GM19455 (cell line): ENCODE measurements at regions not wholly inside any gene's neighbourhood (a gene's known extent, or its start where the extent isn't known, plus 50 kb on each side); places are given as distances from the start of the nearest gene placed in this dataset.

ENCODE experiments used
- ATAC-seq: cut with Tn5 transposase; IDR thresholded peaks from one replicate; pipeline ENCODE4 v1.9.1; 2021; ENCODE audit not compliant: unreplicated experiment

DNA sequence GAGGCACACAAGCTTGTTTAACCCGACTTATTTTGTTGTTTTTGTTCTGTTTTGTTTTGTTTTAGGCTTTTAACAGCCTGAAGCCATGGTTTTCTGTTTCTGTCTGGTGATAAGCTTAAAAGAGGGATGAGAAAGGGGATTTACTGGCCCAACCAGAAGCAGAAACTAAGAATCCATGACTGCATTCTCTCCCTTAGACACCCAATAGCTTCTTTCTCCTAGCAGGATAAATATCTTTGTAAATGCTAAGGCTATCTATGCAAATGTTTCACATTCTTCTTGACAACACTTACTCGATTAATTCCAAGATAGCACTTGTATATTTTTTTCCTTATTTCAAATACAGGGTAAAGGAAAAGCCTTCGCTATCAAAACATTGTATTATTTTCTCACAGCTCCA is 53.7 kb upstream of the SMAD1 start:
- ATAC-seq: no peak

DNA sequence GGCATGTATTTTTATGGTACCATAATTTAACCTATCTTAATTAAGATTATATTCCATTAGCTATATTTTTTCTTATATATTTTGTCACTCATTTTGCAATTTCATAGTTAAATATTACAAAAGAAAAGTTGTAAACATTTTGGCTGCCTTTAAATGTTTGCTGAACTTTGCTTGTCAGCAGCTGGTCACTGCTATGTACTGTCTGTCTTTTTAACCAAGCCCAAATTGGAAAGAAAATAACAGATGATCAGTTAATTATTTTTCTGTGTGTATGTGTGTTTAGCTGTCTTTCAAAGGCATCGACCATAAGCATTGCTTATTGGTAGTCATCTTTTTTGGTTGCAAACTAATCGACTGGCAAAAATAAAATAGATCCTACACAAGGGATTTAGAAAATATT is 54.4 kb upstream of the SMAD1 start:
- no peak for ATAC-seq

DNA sequence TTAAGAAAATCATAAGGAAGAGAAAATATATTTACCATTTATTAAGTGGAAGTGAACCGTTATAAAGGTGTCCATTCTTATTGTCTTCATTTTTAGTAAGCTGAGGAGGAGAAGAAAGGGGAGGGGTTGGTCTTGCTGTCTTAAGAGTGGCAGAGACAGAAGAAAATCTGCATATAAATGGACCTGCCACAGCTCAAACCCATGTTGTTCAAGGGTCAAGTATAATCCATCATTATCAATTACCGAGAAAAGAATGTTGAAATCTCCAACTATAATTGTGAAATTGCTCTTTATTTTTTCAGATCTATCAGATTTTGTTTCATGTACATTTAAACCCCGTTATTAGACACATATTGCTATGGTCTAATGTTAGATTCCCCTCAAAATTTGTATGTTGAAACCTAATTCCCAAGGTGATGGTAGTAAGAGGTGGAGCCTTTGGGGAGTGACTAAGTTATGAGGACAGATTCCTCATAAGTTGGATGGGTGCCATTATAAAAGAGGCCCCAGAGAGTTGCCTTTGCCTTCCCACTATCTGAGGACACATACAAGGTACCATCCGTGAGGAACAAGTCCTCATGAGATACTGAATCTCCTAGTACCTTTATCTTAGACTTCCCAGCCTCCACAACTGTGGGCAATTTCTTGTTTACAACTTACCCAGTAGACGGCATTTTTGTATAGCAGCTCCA is 58.5 kb upstream of the SMAD1 start:
- no peak for ATAC-seq

DNA sequence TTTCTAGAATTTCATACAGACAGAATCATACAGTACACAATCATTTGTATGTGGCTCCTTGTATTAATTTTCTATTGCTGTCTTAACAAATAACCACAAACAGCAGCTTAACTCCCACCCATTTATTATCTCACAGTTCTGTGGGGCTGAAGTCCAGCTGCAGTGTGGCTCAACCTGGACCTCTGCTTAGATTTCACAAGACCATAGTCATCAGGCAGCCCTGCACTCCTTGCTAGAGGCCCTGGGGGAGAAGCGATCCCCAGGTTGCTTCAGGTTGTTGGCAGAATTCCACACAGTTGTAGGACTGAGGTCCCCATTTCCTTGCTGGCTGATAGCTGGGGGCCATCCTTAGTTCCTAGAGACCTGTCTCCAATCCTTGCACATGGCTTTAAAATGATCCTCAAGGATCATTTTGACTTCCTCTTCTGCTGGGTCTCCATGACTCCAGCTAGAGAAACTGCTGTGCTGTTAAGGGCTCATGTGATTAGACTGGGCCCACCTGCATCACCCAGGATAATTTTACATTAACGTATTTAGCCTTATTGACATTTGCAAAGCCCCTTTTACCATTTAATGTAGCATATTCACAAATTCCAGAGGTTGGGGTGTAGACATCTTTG is 60.9 kb upstream of the SMAD1 start:
- no peak for ATAC-seq

DNA sequence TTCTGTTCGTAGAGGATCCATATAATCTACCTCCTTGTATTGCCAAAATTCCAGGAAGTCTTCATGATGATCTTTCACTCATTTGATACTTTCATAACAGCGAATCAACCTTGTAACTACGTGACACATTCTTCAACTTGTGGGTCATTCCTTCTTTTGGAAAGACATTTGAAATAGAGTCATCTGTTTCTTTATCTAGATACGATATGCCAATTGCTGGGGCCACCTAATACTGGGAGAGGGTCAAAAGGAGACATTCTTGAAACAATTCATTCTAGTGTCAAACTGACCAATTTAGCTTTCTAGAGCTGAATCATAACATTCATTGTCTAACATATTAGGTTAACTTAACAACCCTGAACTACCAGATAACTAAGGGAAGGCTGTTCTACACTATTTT is 62.9 kb upstream of the SMAD1 start:
- ATAC-seq: no peak

DNA sequence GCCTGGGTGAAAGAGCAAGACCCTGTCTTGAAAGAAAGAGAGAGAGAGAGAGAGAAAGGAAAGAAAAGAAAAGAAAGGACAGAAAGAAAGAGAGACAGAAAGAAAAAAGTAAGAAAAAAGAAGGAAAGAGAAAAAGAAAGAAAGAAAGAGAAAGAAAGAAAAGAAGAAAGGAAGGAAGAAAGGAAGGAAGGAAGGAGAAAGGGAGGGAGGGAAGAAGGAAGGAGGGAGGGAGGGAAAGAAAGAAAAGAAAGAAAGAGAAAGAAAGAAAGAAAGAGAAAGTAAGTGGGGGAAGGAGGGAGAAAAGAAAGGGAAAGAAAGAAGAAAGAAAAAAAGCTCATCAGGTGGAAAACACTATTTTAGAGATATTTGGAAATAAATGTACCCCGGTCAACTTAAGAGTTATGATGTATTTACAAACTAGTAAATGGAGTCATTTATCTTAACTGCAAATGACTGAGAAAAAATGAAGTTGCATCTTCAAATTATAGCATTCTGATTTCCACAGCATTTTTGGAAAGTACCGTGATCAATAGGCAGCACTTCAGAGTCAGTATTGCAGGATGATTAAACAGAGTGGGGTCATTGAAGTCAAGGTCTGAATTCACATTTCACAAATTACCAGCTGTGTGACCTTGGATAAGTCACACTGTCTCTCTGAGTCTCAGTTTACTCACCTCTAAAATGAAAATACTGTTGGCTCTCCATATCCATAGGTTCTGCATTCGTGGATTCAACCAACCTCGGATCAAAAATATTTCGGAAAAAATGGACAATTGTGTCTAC is 64.1 kb upstream of the SMAD1 start:
- no peak for ATAC-seq

DNA sequence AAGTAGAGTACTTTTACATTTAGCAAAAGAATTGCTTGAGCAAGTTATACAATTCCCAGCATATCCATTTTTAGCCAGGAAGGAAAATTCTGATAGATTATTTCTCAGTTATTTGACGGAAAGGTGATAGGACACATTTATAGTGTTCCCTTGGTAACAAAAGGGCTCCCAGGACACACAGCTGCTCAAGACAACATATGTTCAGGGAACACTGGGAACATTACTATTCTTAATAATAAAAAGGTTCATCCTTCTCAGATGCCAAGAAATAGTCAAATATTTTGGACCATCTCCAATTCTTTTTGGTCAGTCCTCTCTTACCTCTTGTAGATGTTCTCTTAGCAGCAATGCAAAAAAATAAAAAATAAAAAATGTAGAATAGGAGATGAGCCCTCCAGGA is 66.8 kb upstream of the SMAD1 start:
- no peak for ATAC-seq

DNA sequence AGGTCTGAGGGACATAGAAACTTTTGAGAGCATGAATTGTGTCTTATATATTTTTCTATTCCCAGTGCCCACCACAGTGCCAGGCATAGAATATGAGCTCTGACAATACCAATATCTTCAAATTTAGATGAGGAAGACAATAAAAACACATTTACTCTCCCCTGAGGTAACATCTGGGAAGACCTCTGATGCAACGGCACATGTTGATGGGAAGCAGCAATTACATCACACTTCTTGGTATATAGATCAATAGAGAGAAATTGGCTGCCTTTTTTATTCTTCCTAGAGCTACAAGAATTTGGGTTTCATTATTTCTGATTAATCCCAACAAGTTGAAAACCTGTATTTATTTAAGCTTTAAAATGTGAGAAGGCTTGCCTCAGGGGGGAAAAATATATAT is 67.4 kb upstream of the SMAD1 start:
- no peak for ATAC-seq

DNA sequence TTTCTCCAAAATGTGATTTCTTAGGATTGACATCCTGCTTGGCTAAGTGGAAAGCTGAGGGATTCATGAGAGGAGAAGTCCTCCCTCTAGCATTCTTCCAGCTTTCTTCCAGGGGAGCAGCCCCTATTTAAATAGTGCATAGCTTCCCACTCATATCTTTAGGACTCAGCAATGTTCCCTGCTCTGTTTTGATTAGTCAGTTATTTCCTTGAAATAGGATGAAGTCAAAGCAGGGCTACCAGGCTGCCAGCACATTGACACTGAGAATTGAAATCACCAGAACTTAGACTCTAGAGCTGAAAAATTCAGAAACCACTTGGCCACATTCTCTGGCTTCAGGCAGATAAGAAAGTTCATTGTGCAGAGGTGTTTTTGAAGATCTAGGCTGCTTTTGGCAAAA is 74.7 kb upstream of the SMAD1 start:
- no peak for ATAC-seq

DNA sequence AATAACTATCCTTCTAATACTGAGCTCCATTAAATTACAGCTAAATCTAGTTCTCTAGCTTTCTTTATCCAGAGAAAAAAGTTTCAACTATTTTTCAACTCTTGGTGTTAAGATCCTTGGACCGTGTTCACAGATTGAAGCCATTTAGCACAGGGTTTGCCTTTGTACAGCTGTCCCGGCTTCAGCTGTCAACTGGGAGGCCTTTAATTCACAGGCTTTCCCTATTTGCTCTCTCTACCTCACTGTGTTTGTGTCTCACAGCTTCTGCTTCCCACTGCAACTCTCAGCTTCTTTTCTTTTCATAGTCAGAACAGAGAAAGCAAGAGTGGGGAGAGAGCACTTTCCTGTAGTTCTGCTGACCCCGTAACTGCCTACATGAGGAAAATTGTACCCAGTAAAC is 76.9 kb upstream of the SMAD1 start:
- ATAC-seq: no peak

DNA sequence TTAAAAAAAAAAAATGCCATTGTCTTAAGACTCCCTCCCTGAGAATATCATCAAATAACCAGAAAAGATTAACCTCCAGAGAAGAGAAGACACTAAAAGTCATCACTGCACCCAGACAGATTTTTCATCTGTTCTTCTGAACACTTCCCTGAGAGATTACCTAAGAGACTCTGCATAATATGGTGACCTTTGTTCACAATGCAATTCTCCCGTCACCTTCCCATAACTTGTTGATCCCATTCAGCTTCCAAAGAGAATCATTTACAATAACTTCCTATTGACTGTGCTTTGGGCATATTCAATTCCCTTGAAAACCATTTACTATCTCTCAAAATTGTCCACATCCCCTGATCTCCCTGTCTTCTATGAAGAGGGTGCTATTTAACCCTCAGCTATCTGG is 85.1 kb upstream of the SMAD1 start:
- ATAC-seq: no peak

DNA sequence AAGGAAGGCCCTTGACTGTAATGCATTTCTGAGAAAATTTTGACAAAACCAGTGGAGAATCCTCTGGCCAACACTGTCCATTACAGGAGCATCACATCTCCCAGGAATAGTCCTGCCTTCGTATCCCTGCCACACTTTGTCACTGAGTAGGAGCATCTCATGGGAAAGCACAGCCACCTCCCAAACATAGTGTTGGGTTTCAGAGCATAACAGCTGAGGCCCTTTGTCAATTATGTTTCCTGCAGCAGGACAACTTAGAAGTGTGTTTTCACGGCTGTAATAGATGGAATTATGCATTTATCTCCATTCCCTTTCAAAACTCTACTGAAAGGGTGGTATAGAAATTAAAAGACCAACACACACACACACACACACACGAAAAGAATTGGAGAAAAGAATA is 91.1 kb upstream of the SMAD1 start:
- ATAC-seq: no peak

DNA sequence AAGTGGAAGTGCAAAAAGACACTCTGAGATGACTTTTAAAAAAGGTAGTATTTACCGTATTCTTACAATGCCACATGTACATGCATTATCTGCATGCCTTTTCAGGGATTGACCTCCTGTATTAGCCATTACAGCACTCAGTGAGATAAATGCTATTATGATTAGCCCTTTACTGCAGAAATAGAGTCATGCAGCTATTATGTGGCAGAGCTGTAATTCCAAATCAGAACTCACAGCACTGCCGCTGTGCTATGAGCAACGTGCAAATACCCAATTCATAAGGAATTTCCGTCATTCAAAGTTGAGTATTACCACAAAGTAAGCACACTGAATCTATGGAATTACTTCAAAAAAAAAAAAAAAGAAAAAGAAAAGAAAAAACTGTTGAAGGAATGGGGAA is 92.1 kb upstream of the SMAD1 start:
- ATAC-seq: no peak

DNA sequence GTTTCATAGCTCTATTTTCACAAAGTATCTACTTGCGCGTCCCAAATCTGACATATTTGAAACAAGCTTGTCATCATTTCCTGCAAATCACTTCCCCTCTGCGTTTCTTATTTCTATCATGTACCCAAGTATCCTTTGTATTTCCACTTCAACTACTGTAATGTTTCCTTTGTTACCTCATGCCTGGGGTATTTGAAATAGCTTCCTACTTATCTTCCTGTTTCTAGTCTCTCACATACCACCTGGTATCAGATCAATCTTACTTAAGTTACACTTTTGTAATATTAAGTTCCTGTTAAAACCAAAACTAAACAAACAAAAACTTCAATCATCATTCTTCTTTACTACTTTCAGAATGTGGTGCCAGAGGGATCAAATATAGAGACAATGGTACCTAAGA is 93.6 kb upstream of the SMAD1 start:
- ATAC-seq: no peak

DNA sequence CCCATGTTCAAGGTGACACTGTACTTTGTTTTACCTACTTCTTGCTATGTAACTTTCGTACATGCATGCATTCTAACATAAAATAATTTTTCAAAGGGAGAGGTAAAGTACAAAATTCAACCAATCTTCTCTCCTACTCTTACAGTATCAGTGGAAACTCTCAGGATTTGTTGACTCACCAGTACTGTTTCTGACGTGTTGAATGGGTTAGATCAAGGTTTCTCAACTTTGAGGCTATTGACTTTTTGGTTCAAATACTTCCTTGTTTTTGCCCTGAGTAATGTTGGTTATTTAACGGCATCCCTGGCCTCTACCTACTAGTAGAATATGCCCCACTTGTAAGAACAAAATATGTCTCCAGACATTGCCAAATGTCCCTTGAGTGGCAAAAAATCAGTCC is 94.6 kb upstream of the SMAD1 start:
- no peak for ATAC-seq

DNA sequence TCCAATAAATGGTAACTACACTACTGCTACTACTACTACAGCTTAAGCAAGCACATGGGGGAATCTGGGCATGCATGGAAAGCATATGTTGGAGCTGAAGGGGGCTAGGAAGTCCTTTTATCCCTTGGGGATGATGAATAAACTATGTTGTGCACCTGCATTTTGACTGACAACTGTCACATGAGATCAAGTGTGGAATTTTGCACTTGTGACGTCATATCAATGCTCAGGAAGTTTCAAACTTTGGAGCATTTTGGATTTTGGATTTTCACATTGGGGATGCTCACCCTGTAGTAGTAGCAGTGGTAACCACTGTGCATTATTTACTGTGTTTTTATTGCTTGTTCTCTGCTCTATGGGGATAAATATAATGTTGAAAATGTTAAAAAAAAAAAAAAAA is 100.5 kb upstream of the SMAD1 start:
- no peak for ATAC-seq

DNA sequence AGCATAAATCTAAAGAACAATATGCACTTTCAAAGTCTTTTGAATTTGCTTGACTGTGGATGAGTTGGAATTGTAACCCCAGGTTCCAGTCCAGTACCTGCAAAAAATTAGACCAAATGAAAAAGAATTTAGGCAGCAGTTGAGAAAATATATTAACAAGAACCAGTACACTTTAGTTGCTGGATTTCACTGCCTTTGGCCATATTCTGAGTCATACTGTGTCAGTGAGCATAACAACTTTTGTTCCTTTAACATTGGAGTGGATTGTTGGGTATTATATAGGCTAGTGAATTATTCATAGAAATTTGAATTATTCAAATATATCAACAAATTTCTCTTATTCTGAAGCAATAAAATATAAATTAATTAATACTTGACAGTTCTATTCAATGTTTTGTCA is 101.5 kb upstream of the SMAD1 start:
- no peak for ATAC-seq

DNA sequence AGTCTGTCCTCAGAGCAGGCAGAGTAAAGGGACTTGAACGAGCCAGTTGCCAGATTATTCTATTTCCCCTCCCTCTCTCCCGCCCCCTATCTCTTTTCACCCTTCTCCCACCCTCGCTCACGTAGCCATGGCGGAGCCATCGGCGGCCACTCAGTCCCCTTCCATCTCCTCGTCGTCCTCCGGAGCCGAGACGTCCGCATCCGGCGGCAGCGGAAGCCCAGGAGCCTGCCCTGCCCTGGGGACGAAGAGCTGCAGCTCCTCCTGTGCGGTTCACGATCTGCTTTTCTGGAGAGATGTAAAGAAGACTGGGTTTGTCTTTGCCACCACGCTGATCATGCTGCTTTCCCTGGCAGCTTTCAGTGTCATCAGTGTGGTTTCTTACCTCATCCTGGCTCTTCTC is 106.2 kb upstream of the SMAD1 start:
- no peak for ATAC-seq

DNA sequence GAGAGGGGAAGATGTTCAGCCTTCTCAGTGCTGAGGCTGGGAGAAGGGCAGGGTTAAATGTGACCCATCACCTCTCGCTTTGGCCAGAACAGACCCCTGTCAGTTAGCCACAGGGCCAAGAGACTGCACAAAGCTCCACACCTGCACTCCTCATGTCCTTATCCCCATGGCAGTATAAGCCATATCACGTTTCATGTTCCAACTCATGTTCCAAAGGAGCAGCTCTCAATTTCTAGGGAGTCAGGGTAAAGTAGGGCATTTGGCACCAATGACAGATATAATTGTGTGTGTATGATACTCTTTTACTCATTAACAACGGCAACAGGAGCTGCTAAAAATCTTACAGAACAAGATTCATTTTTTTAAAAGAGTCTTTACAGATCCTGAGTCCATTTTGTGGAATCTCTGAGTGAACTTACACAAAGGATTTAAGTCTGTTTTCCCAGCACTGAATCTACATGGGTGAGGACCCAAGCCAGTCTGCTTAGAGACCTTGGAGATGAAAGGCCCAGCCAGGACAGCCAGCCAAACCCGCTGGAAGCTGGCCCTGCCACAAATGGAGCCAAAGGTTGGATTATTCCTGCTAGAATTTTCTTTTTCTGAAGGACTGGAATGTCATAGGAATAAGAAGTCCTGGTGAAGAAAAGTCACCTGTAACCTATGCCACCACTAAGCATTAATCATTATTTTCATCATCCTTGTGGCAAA is 129.1 kb upstream of the SMAD1 start:
- no peak for ATAC-seq

DNA sequence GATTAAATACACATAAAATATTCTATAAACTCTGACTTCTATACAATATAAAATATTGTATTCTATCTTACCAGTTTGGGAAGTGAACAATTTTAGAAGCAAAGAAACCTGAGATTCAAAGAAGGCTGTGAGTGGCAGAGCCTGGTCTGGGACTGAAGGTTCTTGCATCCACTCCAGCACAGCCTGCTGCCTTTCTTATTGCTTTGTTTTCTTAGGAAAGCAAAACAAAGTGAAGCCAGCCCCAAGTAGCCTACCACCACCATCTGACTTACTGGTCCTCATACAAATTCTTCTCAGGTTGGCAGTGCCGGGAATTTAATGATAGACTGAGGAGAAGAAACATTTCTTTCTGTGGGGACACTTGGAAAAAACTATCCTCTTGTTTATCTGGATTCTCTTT is 129.7 kb upstream of the SMAD1 start:
- no peak for ATAC-seq

DNA sequence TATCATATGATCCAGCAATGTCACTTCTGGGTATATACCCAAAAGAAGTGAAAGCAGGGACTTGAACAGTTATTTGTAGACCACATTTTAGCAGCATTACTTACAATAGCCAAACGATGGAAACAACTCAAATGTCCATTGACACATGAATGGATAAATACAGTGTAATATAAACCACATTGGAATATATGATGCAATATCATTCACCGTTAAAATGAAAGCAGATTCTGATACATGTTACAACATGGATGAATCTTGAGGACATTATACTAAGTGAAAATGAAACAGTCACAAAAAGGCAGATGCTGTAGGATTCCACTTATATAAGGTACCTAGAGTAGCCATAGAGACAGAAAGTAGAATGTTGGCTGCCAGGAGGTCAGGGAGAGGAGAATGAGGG is 130.5 kb upstream of the SMAD1 start:
- no peak for ATAC-seq

DNA sequence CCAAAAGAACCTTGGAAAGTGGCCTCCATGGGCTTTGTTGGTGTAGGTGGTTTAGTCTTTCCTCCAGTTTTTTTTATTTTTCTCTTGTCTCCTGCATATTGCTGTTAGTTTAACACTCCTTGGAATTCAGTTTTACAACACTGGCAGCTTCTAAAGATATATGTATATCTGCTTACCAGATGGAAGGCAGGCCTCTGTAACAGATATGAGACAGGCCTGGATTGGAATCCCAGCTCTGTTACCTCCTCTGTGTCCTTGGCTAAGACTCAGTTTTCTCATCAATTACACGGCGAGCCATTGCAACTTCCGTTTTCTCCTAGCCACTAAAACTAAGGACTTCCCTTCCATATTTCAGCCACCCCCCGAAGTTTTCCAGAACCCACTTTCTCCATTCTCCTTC is 133.4 kb upstream of the SMAD1 start:
- no peak for ATAC-seq
